HepG2 (cell line): ENCODE measurements at regions not wholly inside any gene's neighbourhood (a gene's known extent, or its start where the extent isn't known, plus 50 kb on each side); places are given as distances from the start of the nearest gene placed in this dataset.

ENCODE experiments used
- ARNT2 ChIP-seq: sonication (generic); formaldehyde crosslinking; IDR thresholded peaks from 2 replicates; pipeline ENCODE4 v1.8.0; 2022; ENCODE audit warnings: mild to moderate bottlenecking, low read depth, missing genetic modification reagents, moderate library complexity
- KDM2A ChIP-seq: sonication (generic); formaldehyde crosslinking; IDR thresholded peaks from 2 replicates; pipeline ENCODE4 v1.4.0; 2020; ENCODE audit warnings: low read depth, missing genetic modification reagents, borderline replicate concordance
- KDM5B ChIP-seq: sonication (generic); formaldehyde crosslinking; IDR thresholded peaks from 2 replicates; pipeline ENCODE4 v1.4.0; 2020; ENCODE audit warnings: missing genetic modification reagents, mild to moderate bottlenecking, borderline replicate concordance
- MBNL3 ChIP-seq: fragments of 250-450 bp; sonication (Bioruptor Pico); conservative IDR thresholded peaks from 2 replicates; pipeline ENCODE4 v1.8.0; 2022; ENCODE audit warnings: mild to moderate bottlenecking, inconsistent platforms
- MEIS1 ChIP-seq: sonication (generic); formaldehyde crosslinking; IDR thresholded peaks from 2 replicates; pipeline ENCODE4 v1.9.0; 2021; ENCODE audit warnings: mild to moderate bottlenecking, missing genetic modification reagents, moderate library complexity, borderline replicate concordance
- NFE2 ChIP-seq: sonication (generic); formaldehyde crosslinking; IDR thresholded peaks from 2 replicates; pipeline ENCODE4 v1.4.0; 2020; ENCODE audit warnings: missing genetic modification reagents
- RARA ChIP-seq: IDR thresholded peaks from 2 replicates; pipeline ENCODE4 v1.6.1; 2016; ENCODE audit warnings: missing genetic modification reagents, missing compliant biosample characterization
- SCMH1 ChIP-seq: sonication (generic); formaldehyde crosslinking; IDR thresholded peaks from 2 replicates; pipeline ENCODE4 v1.9.0; 2021; ENCODE audit warnings: missing genetic modification reagents, mild to moderate bottlenecking, borderline replicate concordance
- U2AF2 ChIP-seq: fragments of 200-400 bp; formaldehyde crosslinking; IDR thresholded peaks from 2 replicates; pipeline ENCODE4 v1.6.1; 2017; ENCODE audit warnings: low read depth, mild to moderate bottlenecking, low read length
- ZNF10 ChIP-seq: sonication (generic); formaldehyde crosslinking; IDR thresholded peaks from 2 replicates; pipeline ENCODE4 v1.4.0; 2020; ENCODE audit warnings: mild to moderate bottlenecking, low read depth, missing genetic modification reagents, borderline replicate concordance
- ZNF121 ChIP-seq: sonication (generic); formaldehyde crosslinking; IDR thresholded peaks from 2 replicates; pipeline ENCODE4 v1.5.0; 2020; ENCODE audit warnings: mild to moderate bottlenecking, missing genetic modification reagents
- ZNF17 ChIP-seq: sonication (generic); formaldehyde crosslinking; IDR thresholded peaks from 2 replicates; pipeline ENCODE4 v1.5.0; 2020; ENCODE audit warnings: mild to moderate bottlenecking, missing genetic modification reagents
- ZNF317 ChIP-seq: sonication (generic); formaldehyde crosslinking; IDR thresholded peaks from 2 replicates; pipeline ENCODE4 v1.5.0; 2020; ENCODE audit warnings: mild to moderate bottlenecking, missing genetic modification reagents
- ZNF543 ChIP-seq: sonication (generic); formaldehyde crosslinking; IDR thresholded peaks from 2 replicates; pipeline ENCODE4 v1.4.0; 2020; ENCODE audit warnings: mild to moderate bottlenecking, missing genetic modification reagents
- ZNF629 ChIP-seq: sonication (generic); formaldehyde crosslinking; conservative IDR thresholded peaks from 2 replicates; pipeline ENCODE4 v1.5.0; 2020; ENCODE audit warnings: missing genetic modification reagents
- TF ChIP-seq, protein P1 (sequence below): sonication (generic); formaldehyde crosslinking; IDR thresholded peaks from 2 replicates; pipeline ENCODE4 v1.4.0; 2020; ENCODE audit warnings: missing genetic modification reagents
- TF ChIP-seq, protein P2 (sequence below): sonication (generic); formaldehyde crosslinking; IDR thresholded peaks from 2 replicates; pipeline ENCODE4 v1.5.0; 2020; ENCODE audit warnings: mild to moderate bottlenecking, low read depth, missing genetic modification reagents, borderline replicate concordance
- TF ChIP-seq, protein P3 (sequence below): sonication (generic); formaldehyde crosslinking; IDR thresholded peaks from 2 replicates; pipeline ENCODE4 v1.4.0; 2020; ENCODE audit warnings: mild to moderate bottlenecking, missing genetic modification reagents, borderline replicate concordance
- TF ChIP-seq, protein P4 (sequence below): sonication (generic); formaldehyde crosslinking; IDR thresholded peaks from 2 replicates; pipeline ENCODE4 v1.4.0; 2020; ENCODE audit warnings: missing genetic modification reagents
- TF ChIP-seq, protein P5 (sequence below): sonication (generic); formaldehyde crosslinking; IDR thresholded peaks from 2 replicates; pipeline ENCODE4 v1.9.0; 2022; ENCODE audit warnings: missing genetic modification reagents, mild to moderate bottlenecking, borderline replicate concordance

DNA sequence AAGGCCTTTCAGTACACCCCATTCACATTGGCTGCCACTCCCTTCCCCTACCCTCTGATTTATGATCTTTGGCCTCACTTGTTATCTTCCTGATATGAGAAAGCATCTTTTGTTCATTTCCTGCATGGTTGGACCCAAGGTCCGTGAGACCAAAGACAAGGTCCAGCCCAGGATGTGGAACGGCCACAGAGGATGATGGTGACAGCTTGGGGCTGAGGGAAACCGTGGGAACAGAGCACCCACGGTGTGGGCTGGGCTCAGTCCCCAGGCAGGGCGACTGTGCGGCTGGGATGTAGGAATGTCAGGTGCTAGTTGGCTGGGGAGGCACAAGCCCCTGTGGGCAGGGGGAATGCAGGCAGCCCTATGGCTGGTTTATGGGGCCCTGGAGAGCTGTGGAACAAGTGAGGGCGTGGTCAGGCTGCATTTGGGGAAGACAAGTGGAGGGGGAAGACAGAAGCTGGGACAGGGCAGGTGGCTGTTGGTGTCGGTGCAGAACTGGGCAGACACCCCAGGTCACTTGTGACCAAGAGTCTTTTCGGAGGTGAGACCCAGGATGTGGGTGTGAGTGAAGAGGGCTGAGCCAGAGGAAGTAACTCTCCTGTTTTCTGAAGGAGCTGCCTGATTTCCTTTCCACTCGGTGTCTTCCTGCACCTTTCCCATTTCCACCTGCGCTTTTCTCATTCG, 51.7 kb upstream of the IGFBP3 start (continued):
- TF ChIP-seq, protein P1, sequence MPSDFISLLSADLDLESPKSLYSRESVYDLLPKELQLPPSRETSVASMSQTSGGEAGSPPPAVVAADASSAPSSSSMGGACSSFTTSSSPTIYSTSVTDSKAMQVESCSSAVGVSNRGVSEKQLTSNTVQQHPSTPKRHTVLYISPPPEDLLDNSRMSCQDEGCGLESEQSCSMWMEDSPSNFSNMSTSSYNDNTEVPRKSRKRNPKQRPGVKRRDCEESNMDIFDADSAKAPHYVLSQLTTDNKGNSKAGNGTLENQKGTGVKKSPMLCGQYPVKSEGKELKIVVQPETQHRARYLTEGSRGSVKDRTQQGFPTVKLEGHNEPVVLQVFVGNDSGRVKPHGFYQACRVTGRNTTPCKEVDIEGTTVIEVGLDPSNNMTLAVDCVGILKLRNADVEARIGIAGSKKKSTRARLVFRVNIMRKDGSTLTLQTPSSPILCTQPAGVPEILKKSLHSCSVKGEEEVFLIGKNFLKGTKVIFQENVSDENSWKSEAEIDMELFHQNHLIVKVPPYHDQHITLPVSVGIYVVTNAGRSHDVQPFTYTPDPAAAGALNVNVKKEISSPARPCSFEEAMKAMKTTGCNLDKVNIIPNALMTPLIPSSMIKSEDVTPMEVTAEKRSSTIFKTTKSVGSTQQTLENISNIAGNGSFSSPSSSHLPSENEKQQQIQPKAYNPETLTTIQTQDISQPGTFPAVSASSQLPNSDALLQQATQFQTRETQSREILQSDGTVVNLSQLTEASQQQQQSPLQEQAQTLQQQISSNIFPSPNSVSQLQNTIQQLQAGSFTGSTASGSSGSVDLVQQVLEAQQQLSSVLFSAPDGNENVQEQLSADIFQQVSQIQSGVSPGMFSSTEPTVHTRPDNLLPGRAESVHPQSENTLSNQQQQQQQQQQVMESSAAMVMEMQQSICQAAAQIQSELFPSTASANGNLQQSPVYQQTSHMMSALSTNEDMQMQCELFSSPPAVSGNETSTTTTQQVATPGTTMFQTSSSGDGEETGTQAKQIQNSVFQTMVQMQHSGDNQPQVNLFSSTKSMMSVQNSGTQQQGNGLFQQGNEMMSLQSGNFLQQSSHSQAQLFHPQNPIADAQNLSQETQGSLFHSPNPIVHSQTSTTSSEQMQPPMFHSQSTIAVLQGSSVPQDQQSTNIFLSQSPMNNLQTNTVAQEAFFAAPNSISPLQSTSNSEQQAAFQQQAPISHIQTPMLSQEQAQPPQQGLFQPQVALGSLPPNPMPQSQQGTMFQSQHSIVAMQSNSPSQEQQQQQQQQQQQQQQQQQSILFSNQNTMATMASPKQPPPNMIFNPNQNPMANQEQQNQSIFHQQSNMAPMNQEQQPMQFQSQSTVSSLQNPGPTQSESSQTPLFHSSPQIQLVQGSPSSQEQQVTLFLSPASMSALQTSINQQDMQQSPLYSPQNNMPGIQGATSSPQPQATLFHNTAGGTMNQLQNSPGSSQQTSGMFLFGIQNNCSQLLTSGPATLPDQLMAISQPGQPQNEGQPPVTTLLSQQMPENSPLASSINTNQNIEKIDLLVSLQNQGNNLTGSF (CRISPR knock-in tag), result no peak
- TF ChIP-seq, protein P2, sequence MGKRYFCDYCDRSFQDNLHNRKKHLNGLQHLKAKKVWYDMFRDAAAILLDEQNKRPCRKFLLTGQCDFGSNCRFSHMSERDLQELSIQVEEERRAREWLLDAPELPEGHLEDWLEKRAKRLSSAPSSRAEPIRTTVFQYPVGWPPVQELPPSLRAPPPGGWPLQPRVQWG (CRISPR knock-in tag), result no peak
- TF ChIP-seq RARA (CRISPR knock-in tag), result peak; percentile 83
- no peak for TF ChIP-seq U2AF2
- no peak for TF ChIP-seq ZNF543 (CRISPR knock-in tag)
- no peak for TF ChIP-seq ZNF17 (CRISPR knock-in tag)
- no peak for TF ChIP-seq ZNF121 (CRISPR knock-in tag)
- TF ChIP-seq ZNF317, result peak; percentile 43
- no peak for TF ChIP-seq ZNF629 (CRISPR knock-in tag)
- TF ChIP-seq, protein P3, sequence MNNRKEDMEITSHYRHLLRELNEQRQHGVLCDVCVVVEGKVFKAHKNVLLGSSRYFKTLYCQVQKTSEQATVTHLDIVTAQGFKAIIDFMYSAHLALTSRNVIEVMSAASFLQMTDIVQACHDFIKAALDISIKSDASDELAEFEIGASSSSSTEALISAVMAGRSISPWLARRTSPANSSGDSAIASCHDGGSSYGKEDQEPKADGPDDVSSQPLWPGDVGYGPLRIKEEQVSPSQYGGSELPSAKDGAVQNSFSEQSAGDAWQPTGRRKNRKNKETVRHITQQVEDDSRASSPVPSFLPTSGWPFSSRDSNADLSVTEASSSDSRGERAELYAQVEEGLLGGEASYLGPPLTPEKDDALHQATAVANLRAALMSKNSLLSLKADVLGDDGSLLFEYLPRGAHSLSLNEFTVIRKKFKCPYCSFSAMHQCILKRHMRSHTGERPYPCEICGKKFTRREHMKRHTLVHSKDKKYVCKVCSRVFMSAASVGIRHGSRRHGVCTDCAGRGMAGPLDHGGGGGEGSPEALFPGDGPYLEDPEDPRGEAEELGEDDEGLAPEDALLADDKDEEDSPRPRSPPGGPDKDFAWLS (CRISPR knock-in tag), result no peak
- TF ChIP-seq ARNT2 (CRISPR knock-in tag), result no peak
- no peak for TF ChIP-seq ZNF10 (CRISPR knock-in tag)
- TF ChIP-seq, protein P4, sequence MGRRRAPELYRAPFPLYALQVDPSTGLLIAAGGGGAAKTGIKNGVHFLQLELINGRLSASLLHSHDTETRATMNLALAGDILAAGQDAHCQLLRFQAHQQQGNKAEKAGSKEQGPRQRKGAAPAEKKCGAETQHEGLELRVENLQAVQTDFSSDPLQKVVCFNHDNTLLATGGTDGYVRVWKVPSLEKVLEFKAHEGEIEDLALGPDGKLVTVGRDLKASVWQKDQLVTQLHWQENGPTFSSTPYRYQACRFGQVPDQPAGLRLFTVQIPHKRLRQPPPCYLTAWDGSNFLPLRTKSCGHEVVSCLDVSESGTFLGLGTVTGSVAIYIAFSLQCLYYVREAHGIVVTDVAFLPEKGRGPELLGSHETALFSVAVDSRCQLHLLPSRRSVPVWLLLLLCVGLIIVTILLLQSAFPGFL (CRISPR knock-in tag), result no peak
- TF ChIP-seq NFE2, result no peak
- TF ChIP-seq SCMH1 (CRISPR knock-in tag), result no peak
- TF ChIP-seq, protein P5, sequence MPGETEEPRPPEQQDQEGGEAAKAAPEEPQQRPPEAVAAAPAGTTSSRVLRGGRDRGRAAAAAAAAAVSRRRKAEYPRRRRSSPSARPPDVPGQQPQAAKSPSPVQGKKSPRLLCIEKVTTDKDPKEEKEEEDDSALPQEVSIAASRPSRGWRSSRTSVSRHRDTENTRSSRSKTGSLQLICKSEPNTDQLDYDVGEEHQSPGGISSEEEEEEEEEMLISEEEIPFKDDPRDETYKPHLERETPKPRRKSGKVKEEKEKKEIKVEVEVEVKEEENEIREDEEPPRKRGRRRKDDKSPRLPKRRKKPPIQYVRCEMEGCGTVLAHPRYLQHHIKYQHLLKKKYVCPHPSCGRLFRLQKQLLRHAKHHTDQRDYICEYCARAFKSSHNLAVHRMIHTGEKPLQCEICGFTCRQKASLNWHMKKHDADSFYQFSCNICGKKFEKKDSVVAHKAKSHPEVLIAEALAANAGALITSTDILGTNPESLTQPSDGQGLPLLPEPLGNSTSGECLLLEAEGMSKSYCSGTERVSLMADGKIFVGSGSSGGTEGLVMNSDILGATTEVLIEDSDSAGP (CRISPR knock-in tag), result no peak
- no peak for TF ChIP-seq KDM2A (CRISPR knock-in tag)
- TF ChIP-seq KDM5B (CRISPR knock-in tag), result no peak
- TF ChIP-seq MEIS1 (CRISPR knock-in tag), result no peak
- TF ChIP-seq MBNL3 (CRISPR knock-in tag), result no peak
